ENCODE measurements at regions not wholly inside any gene's neighbourhood (a gene's known extent, or its start where the extent isn't known, plus 50 kb on each side); places are given as distances from the start of the nearest gene placed in this dataset.
"Not testable (repeated sequence)": the region's sequence is repeated elsewhere in the genome, so short reads cannot be mapped to it uniquely, and the experiment has no call there.

DNA sequence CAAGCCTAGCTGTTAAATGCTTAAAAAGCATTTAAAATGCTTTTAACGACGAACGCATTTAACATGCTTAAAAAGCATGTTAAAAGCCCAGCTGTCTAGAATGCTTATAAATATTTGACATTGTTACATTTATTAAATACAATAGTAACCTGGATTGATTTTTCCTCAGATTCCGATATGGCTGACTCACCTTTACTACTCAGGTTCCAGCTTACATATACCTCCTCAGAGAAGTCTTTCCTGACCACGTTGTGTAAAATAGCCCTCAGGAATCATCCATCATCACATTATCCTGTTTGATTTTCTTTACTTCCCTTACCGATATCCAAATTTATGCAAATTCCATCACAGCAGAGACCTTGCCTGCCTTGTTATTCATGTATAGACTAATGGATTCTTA is 51.4 kb downstream of the SLC41A2 start:
- DNase-seq (no peak), ATAC-seq (no peak)
- intact Hi-C loops (cut with micrococcal nuclease), result no loop called here

DNA sequence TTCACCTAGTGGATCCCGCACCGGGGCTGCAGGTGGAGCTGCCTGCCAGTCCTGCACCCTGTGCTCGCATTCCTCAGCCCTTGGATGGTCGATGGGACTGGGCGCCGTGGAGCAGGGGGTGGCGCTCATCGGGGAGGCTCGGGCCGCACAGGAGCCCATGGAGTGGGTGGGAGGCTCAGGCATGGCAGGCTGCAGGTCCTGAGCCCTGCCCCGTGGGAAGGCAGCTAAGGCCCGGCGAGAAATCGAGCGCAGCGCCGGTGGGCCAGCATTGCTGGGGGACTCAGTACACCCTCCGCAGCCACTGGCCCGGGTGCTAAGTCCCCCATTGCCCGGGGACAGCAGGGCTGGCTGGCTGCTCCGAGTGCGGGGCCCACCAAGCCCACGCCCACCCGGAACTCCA is 52.6 kb downstream of the SLC41A2 start:
- ATAC-seq; intact Hi-C loops (cut with micrococcal nuclease); DNase-seq: not testable (repeated sequence)

- no peak for ATAC-seq
Measured at GRCh38 chr12:104903648-104904423, 54.3 kb downstream of the SLC41A2 start.

GRCh38 chr12:104902125-104902524 is 56.0 kb downstream of the SLC41A2 start:
- DNase-seq (no peak), ATAC-seq (no peak)
- intact Hi-C loops (cut with micrococcal nuclease), result no loop called here

More at GRCh38 chr12:104903648-104904423, 54.3 kb downstream of the SLC41A2 start:
- no peak for DNase-seq
- intact Hi-C loops (cut with micrococcal nuclease), result no loop called here

GRCh38 chr12:104896710-104897109 is 61.4 kb downstream of the SLC41A2 start:
- DNase-seq (no peak), ATAC-seq (no peak)
- intact Hi-C loops (cut with micrococcal nuclease), result no loop called here

DNA sequence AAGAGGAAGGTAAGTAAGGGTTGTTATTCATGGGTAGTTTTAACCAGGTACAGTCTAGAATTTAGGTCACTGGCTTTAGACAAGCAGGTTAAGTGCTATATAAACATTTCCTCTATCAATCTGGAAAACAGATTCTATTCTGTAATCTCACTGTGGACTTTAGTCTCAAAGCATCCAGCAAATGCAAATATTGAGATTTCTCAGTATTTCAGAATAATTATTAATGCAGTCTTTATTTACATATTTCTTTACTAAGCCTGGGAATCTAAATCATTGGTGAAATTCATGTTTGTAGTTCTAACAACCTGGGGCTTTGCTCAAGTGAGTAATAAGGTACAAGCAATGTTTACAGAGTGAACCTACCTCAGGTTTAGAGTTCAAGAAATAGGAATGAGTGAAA is 61.9 kb downstream of the SLC41A2 start:
- intact Hi-C loops (cut with micrococcal nuclease), result no loop called here
- DNase-seq, result no peak
- ATAC-seq, result no peak

DNA sequence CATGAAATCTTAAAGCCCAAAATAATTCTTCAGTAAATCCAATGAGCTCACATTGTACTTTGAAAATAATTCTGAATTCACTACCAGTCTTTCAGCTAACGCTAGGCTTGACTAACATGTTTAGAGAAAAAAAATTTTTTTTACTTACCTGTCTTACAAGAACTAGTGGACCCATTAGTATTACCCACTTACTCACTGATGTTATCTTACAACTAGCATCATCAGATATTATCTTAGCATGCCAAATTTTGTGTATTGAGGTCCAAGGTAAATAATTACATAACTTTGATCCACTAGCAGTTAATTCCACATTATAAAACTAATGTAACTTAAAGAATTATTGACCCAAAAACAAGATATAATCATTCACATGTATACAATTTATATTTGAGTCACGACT is 62.7 kb downstream of the SLC41A2 start:
- DNase-seq (no peak), ATAC-seq (no peak)
- intact Hi-C loops (cut with micrococcal nuclease), result no loop called here

GRCh38 chr12:104890476-104891096 is 67.5 kb downstream of the SLC41A2 start:
- intact Hi-C loops (cut with micrococcal nuclease), result no loop called here
- DNase-seq (no peak), ATAC-seq (no peak)

DNA sequence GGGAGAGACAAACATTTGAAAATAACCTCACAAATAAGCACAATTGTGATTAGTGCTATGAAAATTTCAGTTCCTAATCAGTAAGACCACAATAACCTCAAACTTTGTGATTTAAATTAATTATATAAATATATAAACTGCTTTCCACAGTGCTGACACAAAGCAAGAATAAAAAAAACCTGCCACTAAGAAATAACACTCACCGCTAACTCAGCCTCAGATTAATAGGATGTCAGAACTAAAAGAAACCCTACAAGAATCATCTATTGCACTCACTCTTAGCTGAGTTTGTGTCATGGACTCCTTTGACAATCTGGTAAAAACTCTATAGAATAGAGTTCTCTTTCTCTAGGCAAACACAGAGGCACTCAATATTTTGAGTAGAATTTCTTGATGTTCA is 68.4 kb downstream of the SLC41A2 start:
- intact Hi-C loops (cut with micrococcal nuclease), result no loop called here
- no peak for ATAC-seq
- no peak for DNase-seq

- DNase-seq (no peak), ATAC-seq (no peak)
- intact Hi-C loops (cut with micrococcal nuclease), result no loop called here
Measured at GRCh38 chr12:104888892-104889291, 69.2 kb downstream of the SLC41A2 start.

- ATAC-seq (no peak), DNase-seq (no peak)
- intact Hi-C loops (cut with micrococcal nuclease), result no loop called here
Measured at GRCh38 chr12:104888481-104888880, 69.6 kb downstream of the SLC41A2 start.

DNA sequence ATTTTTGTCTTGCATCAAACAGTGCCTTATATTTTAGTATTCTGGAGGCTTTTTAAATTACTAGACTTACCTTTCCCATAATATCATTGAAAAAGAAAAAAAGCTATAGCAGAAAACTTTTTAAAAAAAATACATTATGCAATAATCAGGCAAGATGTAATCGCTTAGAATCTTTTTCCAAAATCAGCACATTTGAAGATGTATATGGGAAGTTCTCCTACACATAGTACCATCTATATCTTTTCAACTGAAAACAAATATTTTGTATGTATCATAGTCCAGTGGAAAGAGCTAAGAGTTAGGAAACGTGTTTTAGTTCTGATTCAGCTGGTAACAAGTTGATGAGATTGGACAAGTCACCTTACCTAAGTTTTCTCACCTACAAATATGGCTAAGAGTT is 70.6 kb downstream of the SLC41A2 start:
- ATAC-seq (no peak), DNase-seq (no peak)
- intact Hi-C loops (cut with micrococcal nuclease), result no loop called here

DNA sequence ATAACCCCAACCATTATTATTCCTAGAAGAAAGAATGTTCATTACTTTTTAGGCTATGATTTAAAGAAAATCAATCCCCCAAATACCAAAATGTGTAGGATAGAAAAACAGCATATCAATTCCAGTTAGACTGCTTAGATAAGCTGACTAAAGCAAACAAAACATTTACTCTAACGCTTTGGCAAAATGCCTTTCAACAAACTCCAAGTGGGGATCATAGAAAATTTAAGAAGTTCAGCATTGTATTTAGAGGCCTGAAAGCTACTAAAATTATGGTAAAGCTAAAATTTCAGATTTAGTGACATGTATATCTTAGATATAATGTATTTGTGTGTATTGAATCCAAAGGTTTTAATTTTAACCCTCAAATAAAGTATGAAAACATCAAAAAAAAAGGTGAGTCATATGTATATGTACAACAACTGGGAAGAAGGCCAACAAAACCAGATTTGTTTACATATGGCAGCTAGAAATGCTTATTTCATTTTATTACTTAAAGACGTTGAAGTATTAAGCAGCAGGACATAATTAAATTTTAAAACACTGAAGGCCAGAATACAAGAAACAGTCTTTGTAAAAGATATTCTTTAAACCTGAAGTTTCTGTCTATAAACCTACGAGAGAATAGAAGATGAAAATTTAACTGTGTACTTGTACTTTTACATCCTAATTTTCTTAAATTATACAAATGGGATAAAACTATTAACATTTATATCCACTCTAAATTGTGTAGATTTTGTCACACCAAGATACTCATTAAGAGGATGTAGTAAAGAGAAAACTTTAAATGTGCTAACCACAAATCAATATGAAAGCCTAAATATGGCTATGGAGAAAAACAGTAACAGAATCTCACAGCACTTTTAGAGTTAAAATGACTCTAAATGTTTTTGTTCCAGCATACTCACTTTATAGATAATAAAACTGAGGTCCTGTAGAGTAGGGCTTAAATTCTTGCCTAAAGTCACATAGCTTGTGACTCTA is 71.4 kb downstream of the SLC41A2 start:
- DNase-seq, result no peak
- intact Hi-C loops (cut with micrococcal nuclease), result no loop called here
- ATAC-seq, result no peak

GRCh38 chr12:104878858-104879257 is 79.2 kb downstream of the SLC41A2 start:
- ATAC-seq, DNase-seq: not testable (repeated sequence)
- intact Hi-C loops (cut with micrococcal nuclease), result loop anchor here (5.0 kb wide), 2 partner anchors 497 to 677 kb away; no protein-coding TSS in a partner anchor

- ATAC-seq (peak; percentile 77), DNase-seq (peak; percentile 47)
- intact Hi-C loops (cut with micrococcal nuclease), result loop anchor here (5.0 kb wide), 2 partner anchors 495 to 675 kb away; no protein-coding TSS in a partner anchor
Measured at GRCh38 chr12:104877103-104877705, 80.9 kb downstream of the SLC41A2 start.

DNA sequence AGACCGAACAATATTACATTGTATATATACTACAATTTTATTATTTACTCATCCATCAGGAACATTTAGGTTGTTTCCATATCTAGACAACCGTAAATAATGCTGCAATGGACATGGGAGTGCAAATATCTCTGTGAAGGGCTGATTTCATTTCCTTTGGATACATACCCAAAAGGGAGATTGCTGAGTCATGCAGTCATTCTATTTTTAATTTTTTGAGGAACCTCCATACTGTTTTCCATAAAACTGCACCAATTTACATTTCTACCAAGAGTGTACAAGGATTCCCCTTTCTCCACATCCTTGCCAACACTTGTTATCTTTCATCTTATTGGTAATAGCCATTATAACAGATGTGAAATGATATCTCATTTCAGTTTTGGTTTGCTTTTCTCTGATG is 84.7 kb downstream of the SLC41A2 start:
- intact Hi-C loops (cut with micrococcal nuclease), result no loop called here
- no peak for DNase-seq
- no peak for ATAC-seq

GRCh38 chr12:104870797-104871196 is 87.3 kb downstream of the SLC41A2 start:
- intact Hi-C loops (cut with micrococcal nuclease), result no loop called here
- ATAC-seq, result no peak
- no peak for DNase-seq

DNA sequence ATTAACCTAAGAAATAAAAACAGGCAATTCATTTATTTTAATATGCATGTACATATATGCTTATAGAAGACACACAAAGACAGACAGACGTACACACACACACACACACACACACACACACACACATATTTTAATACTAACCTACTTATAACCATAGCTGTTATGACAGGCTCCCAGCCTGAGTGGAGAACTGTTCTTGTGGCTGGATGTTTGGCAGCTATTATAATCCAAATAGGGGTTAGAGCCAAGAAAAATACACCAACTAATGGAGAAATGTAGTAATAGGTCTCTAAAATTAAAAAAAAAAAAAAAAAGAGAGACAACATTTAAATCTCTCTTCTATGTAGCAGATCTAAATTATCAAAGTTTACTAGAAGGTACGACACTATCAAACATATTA is 91.8 kb downstream of the SLC41A2 start:
- intact Hi-C loops (cut with micrococcal nuclease), result no loop called here
- peak; percentile 75 for ATAC-seq
- DNase-seq, result no peak

- DNase-seq, result no peak
- no peak for ATAC-seq
- intact Hi-C loops (cut with micrococcal nuclease), result no loop called here
Measured at GRCh38 chr12:104865080-104865479, 93.0 kb downstream of the SLC41A2 start.
